HCT116 (cell line): ENCODE measurements at regions not wholly inside any gene's neighbourhood (a gene's known extent, or its start where the extent isn't known, plus 50 kb on each side); places are given as distances from the start of the nearest gene placed in this dataset.

Source experiments
- CEBPB ChIP-seq: IDR thresholded peaks from 2 replicates; pipeline ENCODE4 v1.6.1; 2012; ENCODE audit warnings: low read depth
- CTCF ChIP-seq, 3 experiments: fragments of 200-600 bp in 1 of 3; sonication (generic) in 1 of 3; IDR thresholded peaks in 2 of 3; conservative IDR thresholded peaks in 1 of 3; 2 replicates each; pipeline ENCODE4 v1.5.1; 2012 to 2017; ENCODE audit warnings: low read depth in 2 of 3, low read length in 2 of 3, antibody characterized with exemption in 1 of 3, borderline replicate concordance in 1 of 3, control low read depth in 1 of 3, mild to moderate bottlenecking in 1 of 3, mixed read lengths in 1 of 3, mixed run types in 1 of 3, moderate library complexity in 1 of 3; ENCODE audit not compliant: insufficient read depth in 1 of 3
- EZH2 ChIP-seq: fragments of 200-600 bp; sonication (generic); IDR thresholded peaks from 2 replicates; pipeline ENCODE4 v1.6.1; 2017; ENCODE audit warnings: antibody characterized with exemption, mixed run types
- RAD21 ChIP-seq: IDR thresholded peaks from 2 replicates; pipeline ENCODE4 v1.6.1; 2012; ENCODE audit warnings: low read depth, mild to moderate bottlenecking
- YY1 ChIP-seq: IDR thresholded peaks from 2 replicates; pipeline ENCODE4 v1.6.1; 2011; ENCODE audit warnings: low read length, low read depth, moderate library complexity, mild to moderate bottlenecking; ENCODE audit not compliant: insufficient replicate concordance; ENCODE audit errors: extremely low read depth

GRCh38 chr3:86869566-86869965, 121.4 kb downstream of the VGLL3 start:
- no peak for TF ChIP-seq CEBPB
- TF ChIP-seq YY1, result no peak
- no peak for TF ChIP-seq EZH2
- TF ChIP-seq CTCF (IDR thresholded peaks at IDR 0.05 in 2 of 3, conservative IDR thresholded peaks at IDR 0.05 in 1 of 3; ENCODE audit: borderline replicate concordance in 1 of 3, insufficient read depth in 1 of 3, low read depth in 2 of 3, low read length in 2 of 3), result no peak
- no peak for TF ChIP-seq RAD21
